ENCODE measurements at regions not wholly inside any gene's neighbourhood (a gene's known extent, or its start where the extent isn't known, plus 50 kb on each side); places are given as distances from the start of the nearest gene placed in this dataset.

DNA sequence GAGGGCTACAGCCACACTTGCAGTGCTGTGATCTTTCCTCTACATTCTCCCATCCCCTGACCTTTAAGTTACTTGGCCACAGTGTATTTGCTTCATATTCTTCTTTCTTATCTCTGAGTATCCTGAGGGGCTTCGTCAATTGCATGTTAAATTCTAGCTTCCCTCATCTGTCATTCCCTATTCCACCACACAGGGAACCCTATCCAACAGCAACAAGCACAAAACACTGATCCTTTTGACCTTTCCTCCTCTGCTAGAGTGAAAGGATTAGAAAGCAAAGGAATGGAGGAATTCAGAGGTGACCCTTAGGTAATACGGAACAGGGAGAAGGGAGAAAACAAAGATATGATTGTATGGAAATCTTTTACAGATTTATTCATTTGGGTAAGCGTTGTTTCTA lies 1061.7 kb upstream of the TENM4 start:
- no peak for DNase-seq (ENCODE audit: extremely low read depth, low read depth)
- TF ChIP-seq CTCF (IDR thresholded peaks at IDR 0.05; ENCODE audit: low read depth, low read length), result no peak

- DNase-seq (ENCODE audit: extremely low read depth, low read depth), result no peak
- no peak for TF ChIP-seq CTCF (IDR thresholded peaks at IDR 0.05; ENCODE audit: low read depth, low read length)
Measured at GRCh38 chr11:80495116-80495515, 1054.3 kb upstream of the TENM4 start.

- DNase-seq (ENCODE audit: extremely low read depth, low read depth), result no peak
- TF ChIP-seq CTCF (IDR thresholded peaks at IDR 0.05; ENCODE audit: low read depth, low read length), result no peak
Measured at GRCh38 chr11:80487952-80488351, 1047.1 kb upstream of the TENM4 start.

- TF ChIP-seq CTCF (IDR thresholded peaks at IDR 0.05; ENCODE audit: low read depth, low read length), result no peak
- no peak for DNase-seq (ENCODE audit: extremely low read depth, low read depth)
Measured at GRCh38 chr11:80486678-80487077, 1045.8 kb upstream of the TENM4 start.

DNA sequence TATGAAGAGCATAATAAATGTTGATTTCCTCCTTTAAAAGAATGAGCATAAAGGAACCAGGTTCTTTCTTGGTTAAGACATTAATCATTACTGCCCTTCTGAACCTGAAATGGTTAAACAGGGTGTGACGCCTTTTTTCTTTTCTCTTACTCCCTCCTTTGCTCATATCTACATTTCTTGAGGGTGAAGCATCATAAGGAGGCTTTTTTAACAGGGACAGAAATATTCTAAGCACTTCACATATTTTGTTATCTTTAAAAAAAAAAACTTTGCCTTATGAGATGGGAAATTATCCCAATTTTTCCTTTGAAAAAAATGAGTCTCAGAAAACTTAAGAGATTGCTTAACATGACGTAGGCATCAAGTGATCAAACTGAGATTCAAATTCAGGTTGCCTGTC lies 1036.3 kb upstream of the TENM4 start:
- no peak for DNase-seq (ENCODE audit: extremely low read depth, low read depth)
- no peak for TF ChIP-seq CTCF (IDR thresholded peaks at IDR 0.05; ENCODE audit: low read depth, low read length)

DNA sequence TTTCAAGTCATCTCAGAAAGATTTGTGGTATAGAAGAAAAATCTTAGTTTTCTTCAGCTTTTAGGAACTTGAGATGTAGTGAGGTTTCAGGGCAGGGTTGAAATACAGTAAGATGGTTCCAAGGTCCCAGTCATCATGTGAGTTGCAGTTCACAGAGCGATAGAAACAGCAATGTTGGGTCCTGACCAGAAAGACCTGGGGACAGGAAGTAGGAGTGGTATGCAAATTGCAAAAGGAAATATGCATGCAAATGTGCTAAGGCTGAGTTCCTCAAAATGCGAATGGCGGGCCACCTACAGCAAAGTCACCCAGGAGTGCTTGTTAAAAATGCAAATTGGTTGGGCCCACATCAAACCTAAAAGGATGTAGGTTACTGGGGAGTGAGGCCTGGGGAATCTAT lies 1032.7 kb upstream of the TENM4 start:
- DNase-seq (ENCODE audit: extremely low read depth, low read depth), result no peak
- TF ChIP-seq CTCF (IDR thresholded peaks at IDR 0.05; ENCODE audit: low read depth, low read length), result no peak

DNA sequence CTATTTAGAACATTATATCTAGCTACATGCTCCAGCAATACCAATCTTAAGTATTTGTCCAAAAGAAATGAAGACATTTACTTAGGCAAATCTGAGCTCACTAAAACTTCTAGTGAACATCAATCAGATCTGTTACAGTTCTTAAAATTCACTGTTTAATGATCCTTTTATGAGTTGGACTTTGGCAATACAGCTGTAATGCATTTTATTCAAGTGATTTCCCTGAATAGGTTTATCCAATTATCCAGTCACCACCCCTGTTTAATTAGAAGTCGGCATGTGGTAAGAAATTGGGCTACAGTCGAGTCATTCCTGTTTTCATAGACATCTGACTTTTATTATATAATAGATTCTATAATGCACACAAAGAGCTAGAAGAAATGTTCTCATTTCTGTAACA lies 1029.0 kb upstream of the TENM4 start:
- DNase-seq (ENCODE audit: extremely low read depth, low read depth), result no peak
- no peak for TF ChIP-seq CTCF (IDR thresholded peaks at IDR 0.05; ENCODE audit: low read depth, low read length)

Measured in AG09319 (cell line).